HL-60 (cell line): ENCODE measurements at regions not wholly inside any gene's neighbourhood (a gene's known extent, or its start where the extent isn't known, plus 50 kb on each side); places are given as distances from the start of the nearest gene placed in this dataset.

Experiments used
- DNase-seq, 2 experiments: peaks; one replicate each; pipeline ENCODE4 v3.0.0-alpha.2; 2010 to 2020; ENCODE audit warnings: low read depth in 1 of 2, low spot score in 1 of 2
- H3K27ac ChIP-seq: fragments of 250-450 bp; sonication (Bioruptor Pico); replicated peaks from 2 replicates; pipeline ENCODE4 v1.5.1; 2020; ENCODE audit warnings: mild to moderate bottlenecking, moderate library complexity
- H3K27me3 ChIP-seq: fragments of 250-450 bp; sonication (Bioruptor Pico); 2 replicates; pipeline ENCODE4 v1.5.1; 2021; ENCODE audit warnings: mild to moderate bottlenecking, moderate library complexity; ENCODE audit not compliant: insufficient read depth, poor library complexity, severe bottlenecking
- H3K4me3 ChIP-seq: replicated peaks from 2 replicates; pipeline ENCODE4 v1.5.1; 2011; ENCODE audit warnings: mild to moderate bottlenecking, control low read depth, low read length; ENCODE audit not compliant: insufficient read depth
- CTCF ChIP-seq: IDR thresholded peaks from one replicate; pipeline ENCODE4 v1.5.1; 2011; ENCODE audit warnings: low read length, control low read depth, inconsistent platforms; ENCODE audit not compliant: insufficient read depth
- GABPA ChIP-seq: IDR thresholded peaks from 2 replicates; pipeline ENCODE4 v1.6.1; 2012; ENCODE audit warnings: low read depth
- POLR2AphosphoS5 ChIP-seq: IDR thresholded peaks from 2 replicates; pipeline ENCODE4 v1.6.1; 2012; ENCODE audit warnings: low read depth
- REST ChIP-seq: IDR thresholded peaks from 2 replicates; pipeline ENCODE4 v1.6.1; 2012; ENCODE audit warnings: low read depth; ENCODE audit not compliant: insufficient replicate concordance
- SPI1 ChIP-seq: IDR thresholded peaks from 2 replicates; pipeline ENCODE4 v1.6.1; 2012; ENCODE audit warnings: low read depth, mild to moderate bottlenecking, borderline replicate concordance

- no peak overlapping the region for H3K27ac ChIP-seq
- H3K4me3 ChIP-seq: no peak overlapping the region
- TF ChIP-seq CTCF (no peak), REST (no peak), SPI1 (no peak), GABPA (no peak), POLR2AphosphoS5 (no peak)
- DNase-seq: no peak
- H3K27me3 ChIP-seq: no peaks in the 10 kb centered on the region
These were observed 463.5 kb downstream of the QKI start for GRCh38 chr6:163877877-163878639.

DNA sequence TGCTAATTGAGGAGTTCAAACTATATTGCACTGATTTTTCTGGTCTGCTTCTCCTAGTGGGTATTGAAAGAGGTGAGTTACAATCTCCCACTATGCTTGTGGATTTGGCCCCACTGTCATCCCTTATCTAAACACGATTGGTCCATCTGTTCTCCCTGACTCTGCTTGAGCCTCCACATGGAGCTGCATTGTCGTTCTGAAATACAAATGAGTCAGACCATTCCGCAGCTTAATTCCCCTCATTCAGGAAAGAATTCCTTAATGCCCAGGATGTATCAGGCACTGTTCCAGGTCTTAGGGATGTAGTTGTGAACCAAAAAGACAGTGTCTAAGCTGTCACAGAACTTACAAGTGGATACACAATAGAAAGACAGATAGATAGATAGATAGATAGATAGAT, 461.9 kb downstream of the QKI start:
- Histone ChIP-seq H3K27ac (no peak overlapping the region), H3K27me3 (no peaks in the 10 kb centered on the region), H3K4me3 (no peak overlapping the region)
- no peak for DNase-seq
- TF ChIP-seq SPI1: no peak
- no peak for TF ChIP-seq POLR2AphosphoS5
- no peak for TF ChIP-seq GABPA
- no peak for TF ChIP-seq REST
- no peak for TF ChIP-seq CTCF

- no peaks in the 10 kb centered on the region for H3K27me3 ChIP-seq
- TF ChIP-seq REST: no peak
- no peak for TF ChIP-seq GABPA
- no peak for TF ChIP-seq SPI1
- no peak for TF ChIP-seq POLR2AphosphoS5
- no peak for TF ChIP-seq CTCF
- DNase-seq: no peak
- H3K4me3 ChIP-seq: no peak overlapping the region
- no peak overlapping the region for H3K27ac ChIP-seq
These were observed 460.3 kb downstream of the QKI start for GRCh38 chr6:163874784-163875183.
